Mammary epithelial cell (primary cell): ENCODE measurements at regions not wholly inside any gene's neighbourhood (a gene's known extent, or its start where the extent isn't known, plus 50 kb on each side); places are given as distances from the start of the nearest gene placed in this dataset.

Source experiments
- EZH2 ChIP-seq: IDR thresholded peaks from 2 replicates; pipeline ENCODE4 v1.6.1; 2012; ENCODE audit warnings: low read length, inconsistent platforms, borderline replicate concordance
- TF ChIP-seq, protein P1 (sequence below), 2 donors: IDR thresholded peaks in 1 of 2; conservative IDR thresholded peaks in 1 of 2; 2 replicates each; pipeline ENCODE4 v1.5.1; 2011 to 2012; ENCODE audit warnings: inconsistent platforms in 2 of 2, low read length in 2 of 2, mild to moderate bottlenecking in 2 of 2, control low read depth in 1 of 2, low read depth in 1 of 2; ENCODE audit not compliant: insufficient read depth in 1 of 2; ENCODE audit errors: extremely low read depth in 1 of 2

- TF ChIP-seq, protein P1, sequence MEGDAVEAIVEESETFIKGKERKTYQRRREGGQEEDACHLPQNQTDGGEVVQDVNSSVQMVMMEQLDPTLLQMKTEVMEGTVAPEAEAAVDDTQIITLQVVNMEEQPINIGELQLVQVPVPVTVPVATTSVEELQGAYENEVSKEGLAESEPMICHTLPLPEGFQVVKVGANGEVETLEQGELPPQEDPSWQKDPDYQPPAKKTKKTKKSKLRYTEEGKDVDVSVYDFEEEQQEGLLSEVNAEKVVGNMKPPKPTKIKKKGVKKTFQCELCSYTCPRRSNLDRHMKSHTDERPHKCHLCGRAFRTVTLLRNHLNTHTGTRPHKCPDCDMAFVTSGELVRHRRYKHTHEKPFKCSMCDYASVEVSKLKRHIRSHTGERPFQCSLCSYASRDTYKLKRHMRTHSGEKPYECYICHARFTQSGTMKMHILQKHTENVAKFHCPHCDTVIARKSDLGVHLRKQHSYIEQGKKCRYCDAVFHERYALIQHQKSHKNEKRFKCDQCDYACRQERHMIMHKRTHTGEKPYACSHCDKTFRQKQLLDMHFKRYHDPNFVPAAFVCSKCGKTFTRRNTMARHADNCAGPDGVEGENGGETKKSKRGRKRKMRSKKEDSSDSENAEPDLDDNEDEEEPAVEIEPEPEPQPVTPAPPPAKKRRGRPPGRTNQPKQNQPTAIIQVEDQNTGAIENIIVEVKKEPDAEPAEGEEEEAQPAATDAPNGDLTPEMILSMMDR (conservative IDR thresholded peaks at IDR 0.05 in 1 of 2, IDR thresholded peaks at IDR 0.05 in 1 of 2; ENCODE audit: extremely low read depth in 1 of 2, insufficient read depth in 1 of 2, low read depth in 1 of 2, low read length in 2 of 2): no peak
- no peak for TF ChIP-seq EZH2
Measured at GRCh38 chr4:8795140-8795539, 76.5 kb downstream of the HMX1 start.
